GDM1 (cell line): ENCODE measurements at regions not wholly inside any gene's neighbourhood (a gene's known extent, or its start where the extent isn't known, plus 50 kb on each side); places are given as distances from the start of the nearest gene placed in this dataset.
"Not testable (repeated sequence)": the region's sequence is repeated elsewhere in the genome, so short reads cannot be mapped to it uniquely, and the experiment has no call there.

ENCODE experiments used
- DNase-seq: peaks from one replicate; lab custom pipeline; 2025; lab: John Stamatoyannopoulos, UW

DNA sequence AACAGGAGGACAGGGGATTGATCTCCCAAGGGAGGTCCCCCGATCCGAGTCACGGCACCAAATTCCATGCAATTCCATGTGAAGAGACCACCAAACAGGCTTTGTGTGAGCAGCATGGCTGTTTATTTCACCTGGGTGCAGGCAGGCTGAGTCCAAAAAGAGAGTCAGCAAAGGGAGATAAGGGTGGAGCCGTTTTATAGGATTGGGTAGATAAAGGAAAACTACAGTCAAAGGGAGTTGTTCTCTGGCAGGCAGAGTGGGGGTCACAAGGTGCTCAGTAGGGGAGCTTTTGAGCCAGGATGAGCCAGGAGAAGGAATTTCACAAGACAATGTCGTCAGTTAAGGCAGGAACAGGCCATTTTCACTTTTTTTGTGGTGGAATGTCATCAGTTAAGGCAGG is 752.7 kb downstream of the GALC start:
- DNase-seq, result not testable (repeated sequence)

DNA sequence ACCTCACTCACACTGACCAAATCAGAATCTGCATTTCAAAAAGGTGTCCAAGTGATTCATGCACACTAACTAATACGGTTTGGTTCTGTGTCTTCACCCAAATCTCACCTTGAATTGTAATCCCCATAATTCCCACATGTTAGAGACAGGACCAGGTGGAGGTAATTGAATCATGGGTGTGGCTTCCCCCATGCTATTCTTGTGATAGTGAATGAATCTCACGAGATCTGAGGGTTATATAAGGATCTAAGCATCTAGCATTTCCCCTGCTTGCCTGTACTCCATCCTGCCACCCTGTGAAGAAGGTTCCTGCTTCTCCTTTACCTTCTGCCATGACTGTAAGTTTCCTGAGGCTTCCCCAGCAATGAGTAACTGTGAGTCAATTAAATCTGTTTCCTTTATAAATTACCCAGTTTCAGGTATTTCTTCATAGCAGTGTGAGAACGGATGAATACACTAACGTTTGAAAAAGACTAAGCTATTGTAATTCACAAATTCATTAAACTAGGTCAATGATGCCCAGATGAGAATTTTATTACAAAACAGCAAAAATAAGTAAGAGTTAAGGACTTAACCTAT is 759.1 kb downstream of the GALC start:
- no peak for DNase-seq

DNA sequence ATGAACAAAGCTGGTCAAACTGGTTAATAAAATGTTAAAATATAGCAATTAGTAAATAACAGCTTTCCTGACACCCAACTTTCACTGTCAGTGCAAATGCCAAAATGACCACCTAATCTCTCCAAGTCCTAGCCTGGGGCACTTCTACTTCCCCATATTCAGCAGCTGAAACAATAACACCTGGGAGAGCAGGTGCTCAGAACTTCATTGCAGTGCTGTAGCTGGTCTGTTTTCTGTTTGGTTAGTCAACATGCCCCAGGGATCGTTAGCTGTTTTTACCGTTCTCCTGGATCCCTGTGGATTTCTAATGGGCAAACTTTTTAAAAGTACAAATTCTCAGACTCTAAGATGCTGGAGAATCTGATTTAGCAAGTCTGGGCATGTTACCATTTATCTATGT is 759.7 kb downstream of the GALC start:
- DNase-seq, result no peak

DNA sequence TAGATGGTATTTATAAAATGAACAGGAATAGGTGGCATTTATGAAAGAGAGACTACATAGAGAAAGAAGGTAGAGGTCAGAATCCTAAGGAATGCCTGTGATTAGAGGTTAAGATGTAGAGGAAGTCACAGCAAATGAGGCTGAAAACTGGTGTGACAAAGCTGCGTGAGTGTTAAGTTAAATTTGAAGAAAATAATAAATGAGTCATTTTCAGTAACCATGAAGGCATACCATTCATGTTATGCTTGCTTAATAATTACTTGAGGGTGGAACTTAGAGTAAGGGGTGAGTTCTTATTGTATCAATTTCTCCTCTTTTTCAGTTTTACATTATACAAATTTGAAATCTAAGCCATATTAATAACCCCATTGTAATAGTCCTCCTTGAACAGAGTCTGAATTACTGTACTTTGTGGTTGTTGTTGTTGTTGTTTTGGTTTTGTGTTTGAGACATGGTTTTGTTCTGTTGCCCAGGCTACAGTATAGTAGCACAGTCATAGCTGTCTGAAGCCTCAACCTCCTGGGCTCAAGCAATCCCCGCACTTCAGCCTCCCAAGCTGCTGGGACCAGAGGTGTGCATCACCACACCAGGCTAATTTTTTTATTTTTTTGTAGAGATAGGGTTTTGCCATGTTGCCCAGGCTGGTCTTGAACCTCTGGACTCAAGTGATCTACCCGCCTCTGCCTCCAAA is 761.5 kb downstream of the GALC start:
- no peak for DNase-seq

DNA sequence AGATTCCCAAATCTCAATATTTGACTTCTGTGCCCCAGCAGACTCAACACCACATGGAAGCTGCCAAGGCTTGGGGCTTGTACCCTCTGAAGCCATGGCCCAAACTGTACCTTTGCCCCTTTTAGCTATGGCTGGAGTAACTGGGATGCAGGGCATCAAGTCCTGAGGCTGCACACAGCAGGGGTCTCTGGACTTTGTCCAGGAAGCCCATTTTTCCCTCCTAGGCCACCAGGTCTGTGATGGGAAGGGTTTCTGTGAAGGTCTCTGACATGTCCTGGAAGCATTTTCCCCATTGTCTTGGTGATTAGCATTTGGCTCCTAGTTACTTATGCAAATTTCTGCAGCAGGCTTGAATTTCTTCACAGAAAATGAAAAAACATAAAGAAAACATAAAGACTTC is 762.3 kb downstream of the GALC start:
- DNase-seq, result no peak

DNA sequence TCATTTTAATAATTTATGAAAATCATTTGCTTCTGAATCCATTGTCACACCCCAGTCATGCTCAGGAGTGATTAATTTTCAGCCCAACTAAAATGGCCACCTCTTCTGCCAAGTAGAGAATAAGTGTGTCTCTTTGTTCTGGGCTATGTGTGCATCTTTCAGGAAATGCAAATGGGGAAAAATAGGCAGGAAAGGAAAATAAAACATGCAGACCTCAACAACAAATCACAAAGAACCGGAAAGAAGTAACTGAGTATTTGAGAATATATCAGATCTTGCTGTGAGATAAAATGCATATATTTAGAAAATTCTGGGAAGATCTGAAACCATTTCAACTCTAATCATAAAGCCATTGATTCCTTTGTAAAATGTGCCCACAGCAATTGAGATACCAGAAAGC is 763.9 kb downstream of the GALC start:
- DNase-seq, result no peak

DNA sequence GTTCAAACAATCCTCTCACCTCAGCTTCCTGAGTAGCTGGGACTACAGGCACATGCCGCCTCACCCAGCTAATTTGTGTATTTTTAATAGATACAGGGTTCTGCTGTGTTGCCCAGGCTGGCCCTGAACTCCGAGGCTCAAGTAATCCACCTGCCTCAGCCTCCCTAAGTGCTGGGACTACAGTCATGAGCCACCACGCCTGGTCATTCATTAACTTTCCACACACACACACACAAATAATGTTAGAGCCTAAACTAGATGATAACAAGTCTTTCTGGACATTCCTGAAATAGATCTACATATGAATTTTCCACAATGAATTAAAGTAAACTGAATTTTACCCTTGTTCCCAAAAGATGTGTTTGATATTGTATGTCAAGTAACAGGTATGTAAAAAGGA is 776.0 kb downstream of the GALC start:
- no peak for DNase-seq

DNA sequence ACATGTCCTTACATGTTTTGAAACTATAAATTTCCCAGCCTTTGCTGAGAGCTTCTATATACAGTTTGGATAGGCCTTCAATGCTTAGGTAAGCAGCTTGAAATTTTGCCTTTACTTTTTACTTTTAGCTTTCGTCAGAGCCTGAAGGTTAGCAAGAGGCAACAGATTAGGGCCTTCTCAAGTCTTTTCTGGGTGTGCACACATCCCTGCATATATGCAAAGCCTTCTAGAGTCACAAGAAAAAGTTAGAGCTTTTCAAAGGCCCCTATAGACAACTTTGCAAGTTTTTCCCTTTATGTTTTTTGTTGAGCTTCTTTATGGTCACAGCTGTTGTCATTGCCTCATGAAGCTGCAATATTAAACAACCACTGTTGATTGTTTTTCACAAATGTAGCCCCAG is 778.4 kb downstream of the GALC start:
- no peak for DNase-seq

DNA sequence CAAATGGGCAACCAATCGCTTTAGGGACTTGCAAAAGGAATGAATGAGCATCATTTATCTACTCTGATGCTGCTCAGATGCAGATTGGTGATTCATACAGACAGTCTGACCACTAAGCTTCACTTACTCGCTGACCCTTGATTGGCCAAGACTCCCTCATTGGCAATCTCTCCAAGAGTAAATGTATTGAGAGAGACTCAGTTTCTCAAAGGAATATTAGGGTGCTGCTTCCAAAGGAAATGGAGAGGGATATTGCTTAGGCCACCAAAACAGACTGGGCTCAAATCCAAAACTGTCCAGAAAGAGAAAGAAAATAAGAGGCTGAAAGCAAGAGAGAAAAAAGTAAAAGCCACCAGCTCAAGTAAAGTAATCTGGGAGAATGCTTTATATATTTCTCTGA is 785.2 kb downstream of the GALC start:
- DNase-seq, result no peak

DNA sequence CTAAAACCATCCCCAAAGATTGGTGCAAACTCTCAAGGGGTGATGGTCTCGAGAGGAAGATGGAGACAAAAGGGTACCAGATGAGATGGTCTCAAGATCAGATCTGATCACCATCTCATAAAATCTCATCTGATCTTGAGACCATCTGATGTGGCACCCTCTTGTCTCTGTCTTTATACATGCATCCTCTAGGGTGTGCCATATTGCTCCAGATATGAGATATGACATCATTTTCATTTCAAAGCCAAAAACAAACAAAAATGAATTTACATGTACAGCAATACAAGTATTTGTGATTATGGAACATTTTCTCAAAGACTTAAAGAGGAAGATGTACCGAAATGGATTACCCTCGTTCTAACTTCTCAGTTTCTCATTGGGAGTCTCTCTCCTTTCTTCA is 787.2 kb downstream of the GALC start:
- DNase-seq, result no peak

DNA sequence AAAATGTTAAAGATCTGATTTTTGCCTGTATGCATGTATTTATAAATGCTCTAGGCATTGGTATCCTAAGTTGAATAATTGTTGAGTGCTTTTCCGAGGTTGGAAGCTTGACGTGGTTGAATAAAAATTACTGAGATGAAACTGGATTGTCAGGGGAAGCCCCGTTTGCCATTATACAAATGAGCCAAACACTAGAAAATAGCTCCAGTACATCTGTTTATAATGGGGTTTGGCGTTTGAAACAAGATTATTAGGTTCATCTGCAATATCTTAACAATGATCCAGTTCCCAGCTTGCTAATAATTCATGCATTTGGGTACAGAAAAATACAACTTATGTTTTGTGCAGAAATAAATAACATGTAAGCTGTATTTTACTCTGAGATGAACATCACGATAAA is 789.6 kb downstream of the GALC start:
- DNase-seq, result no peak

DNA sequence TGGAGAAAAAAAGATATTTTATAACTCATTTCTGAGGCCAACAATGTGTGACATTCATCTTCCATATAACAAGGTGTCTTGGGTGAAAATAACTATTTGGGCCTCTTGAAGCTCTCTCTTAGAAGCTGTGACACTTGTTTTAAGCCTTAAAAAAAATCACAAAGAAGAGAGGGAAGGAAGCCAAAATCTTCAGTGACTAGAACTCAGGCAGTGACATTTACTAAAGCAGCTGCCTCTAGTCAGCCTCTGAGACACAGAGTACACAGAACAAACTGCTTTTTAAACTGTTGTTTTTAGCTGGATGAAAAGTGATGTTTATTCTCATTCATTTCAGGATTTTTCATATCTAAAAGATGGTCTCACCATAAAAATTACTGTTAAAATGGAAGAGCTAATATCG is 793.6 kb downstream of the GALC start:
- DNase-seq, result no peak

DNA sequence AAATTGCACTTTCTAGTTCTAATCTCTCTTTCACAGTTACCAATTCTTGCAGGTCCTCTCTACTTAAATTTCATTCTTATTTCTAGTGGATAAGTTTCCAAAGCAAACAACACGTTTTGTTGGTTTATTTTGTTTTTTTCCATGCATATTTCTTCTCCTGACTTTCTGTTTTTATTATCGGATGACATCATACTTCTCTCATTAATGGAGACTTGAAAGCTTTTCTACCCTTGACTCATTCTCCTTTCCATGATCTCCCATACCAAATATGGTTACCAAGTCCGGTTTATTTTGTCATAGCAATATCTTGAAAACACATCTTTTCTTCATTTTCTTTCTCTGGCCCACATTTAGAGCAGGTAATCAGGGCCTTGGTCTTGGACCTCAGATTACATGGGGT is 796.5 kb downstream of the GALC start:
- no peak for DNase-seq

DNA sequence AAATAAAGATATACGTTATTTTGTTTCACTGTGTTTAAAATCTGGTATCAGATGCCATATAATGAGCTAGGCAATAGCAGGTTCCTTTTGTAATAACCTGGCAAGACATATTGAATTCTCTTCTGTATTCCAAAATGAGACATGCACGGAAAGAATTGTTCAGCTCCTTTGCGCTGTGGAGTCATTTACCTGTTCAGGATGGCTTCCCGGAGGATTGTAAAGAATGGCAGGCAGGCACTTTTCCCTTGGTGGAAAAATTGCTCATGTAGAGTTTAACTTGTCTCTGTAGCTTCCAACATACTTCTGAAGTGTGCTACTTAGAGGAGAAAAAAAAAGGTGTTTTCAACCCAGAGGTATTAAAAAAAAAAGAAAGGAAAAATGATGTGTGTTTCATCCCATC is 805.2 kb downstream of the GALC start:
- DNase-seq, result no peak

DNA sequence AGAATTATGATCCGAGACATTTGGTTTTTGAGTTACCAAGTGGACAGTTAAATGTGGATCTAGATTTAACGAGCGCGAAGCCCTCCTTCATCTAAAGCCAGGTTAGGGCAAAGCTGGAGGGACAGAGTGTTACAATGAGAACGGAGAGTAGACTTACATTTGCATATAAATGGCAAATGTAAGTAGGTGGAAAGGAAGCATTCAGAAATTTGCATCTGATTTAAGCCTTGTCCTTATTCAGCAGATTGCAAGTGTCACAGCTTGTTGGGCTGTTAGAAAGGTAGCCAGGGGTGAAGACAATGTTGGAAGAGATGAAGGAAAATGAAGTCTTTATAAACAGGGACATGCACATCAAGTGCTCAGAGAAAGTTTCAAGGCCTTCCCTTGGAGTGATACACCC is 806.2 kb downstream of the GALC start:
- no peak for DNase-seq

DNA sequence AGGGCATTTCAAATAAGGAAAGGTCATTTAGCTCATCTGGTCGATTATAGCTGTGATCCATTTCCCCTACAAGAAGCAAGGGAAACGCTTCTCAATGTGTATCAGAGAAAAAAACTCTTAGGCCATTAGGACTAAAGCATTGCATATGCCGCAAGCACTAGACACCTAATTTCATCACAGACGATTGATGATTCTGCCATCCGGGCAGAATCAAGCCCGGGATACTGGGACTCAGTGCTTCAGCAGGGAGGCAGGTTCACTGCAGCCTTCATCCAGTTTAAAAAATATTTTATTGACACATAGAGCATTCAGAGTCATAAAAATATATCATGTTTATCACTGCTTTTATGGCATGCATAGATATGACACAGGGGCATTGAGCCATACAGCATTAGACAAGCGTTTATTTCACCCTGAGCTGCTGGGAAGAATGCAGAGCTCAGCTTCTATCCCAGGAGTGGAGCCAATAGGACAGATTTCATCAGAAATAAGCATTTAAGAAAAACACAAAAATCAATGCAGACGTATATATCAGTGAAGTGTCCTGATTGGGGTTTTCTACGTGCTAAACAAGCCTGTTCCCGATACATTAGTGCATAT is 806.9 kb downstream of the GALC start:
- no peak for DNase-seq

DNA sequence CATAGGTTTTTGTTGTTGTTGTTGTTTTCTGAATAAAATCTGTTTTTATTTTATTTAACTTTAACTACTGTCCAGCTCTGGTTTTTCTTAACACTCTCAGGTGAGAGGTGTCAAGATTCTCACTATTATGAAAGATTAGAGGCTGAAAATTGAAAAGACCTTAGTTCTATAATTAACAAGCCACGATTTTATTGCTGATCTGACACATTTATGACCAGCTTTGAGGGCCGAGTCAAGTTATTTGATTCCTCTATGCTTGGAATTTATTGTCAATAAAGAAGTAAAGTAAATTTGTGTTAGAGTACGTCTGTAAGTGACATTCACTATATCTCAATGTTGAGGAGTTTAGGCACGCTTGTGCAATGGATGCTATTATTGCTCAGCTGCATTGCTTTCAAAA is 808.8 kb downstream of the GALC start:
- DNase-seq, result no peak

DNA sequence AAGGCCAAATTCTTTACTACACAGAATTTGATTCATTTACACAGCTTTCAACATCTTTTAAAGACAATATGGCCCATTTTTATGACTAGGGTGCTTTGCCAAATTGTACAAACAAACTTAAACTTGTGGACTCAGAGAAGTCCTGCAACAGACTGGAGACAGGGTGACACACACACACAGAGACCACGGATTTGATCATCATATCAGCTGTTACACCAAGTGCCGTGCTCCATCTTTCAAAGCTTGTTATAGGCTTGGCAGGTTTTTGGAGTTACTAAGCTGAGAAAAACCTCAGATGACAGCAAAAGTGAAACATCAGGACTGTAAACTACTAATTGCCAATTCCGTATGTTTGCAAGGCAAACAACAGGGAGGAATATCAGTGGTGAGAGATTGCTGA is 811.7 kb downstream of the GALC start:
- no peak for DNase-seq

DNA sequence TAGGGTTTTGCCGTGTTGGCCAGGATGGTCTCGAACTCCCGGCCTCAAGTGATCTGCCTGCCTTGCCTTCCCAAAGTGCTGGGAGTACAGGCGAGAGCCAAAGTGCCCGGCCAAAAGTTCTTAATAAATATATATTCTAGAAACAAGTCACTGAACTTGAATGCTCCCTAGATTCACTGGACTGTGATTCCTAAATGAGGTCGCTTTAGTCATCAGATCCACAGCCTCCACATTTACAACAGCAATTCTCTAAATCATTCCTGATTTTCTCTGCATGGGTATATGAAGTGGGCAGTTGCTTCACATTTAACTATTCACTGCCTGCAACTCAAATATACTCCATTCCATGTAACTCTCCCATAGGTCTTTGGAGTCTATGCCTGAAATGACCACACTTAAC is 813.0 kb downstream of the GALC start:
- no peak for DNase-seq

DNA sequence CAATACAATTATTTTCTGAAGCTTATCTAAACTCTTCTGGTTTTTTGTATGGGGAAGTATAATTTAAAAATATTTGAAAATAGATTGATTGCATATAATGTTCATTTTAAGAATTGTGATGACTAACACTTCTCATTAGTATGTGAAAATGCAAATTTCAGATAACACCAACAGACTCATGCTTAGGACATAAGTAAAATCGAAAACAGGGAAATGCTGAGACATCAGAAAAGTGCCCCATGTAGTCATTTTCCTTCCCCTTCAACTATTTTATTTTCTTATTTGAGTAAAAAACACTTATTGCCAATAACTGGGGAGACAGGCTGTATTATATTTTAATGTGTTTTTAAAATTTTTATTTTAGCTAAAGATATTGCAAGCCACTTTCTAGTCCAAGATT is 814.7 kb downstream of the GALC start:
- no peak for DNase-seq

DNA sequence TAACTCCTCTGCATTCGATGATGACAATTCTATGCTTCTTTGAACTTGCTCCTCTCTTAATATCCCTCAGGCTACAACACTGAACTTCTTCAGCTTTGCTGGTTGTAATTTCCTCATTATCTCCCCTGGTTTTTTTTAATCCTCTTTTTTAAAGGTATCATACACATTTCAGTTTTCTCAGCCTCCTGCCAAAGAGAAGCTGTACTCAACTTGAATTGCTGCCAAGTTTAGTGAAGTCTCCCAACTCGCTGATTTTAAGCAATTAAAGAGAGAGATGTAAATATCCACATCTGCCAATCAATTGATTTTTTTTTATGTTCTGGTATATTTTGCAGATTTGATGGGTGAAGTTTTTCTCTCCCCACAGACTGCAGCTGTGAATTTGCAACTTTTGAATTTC is 817.8 kb downstream of the GALC start:
- no peak for DNase-seq

DNA sequence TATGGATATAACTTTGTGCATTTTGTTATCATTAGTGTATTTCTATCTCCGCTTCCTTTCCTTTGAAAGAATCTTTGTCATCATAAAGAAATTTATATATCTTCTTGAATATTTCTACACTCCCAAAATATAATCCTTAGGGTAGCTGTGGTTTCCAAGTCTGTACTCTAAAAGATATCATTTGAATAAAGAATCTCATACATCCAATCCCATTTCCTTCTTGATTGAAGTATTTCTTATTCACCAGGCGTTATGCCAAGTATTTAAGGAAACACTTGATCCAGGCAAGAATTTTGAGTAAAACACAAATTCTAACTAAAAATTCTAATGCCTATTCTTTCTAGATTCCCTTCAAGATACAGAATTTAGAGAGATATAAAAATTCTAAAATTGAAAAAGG is 821.8 kb downstream of the GALC start:
- DNase-seq, result no peak

DNA sequence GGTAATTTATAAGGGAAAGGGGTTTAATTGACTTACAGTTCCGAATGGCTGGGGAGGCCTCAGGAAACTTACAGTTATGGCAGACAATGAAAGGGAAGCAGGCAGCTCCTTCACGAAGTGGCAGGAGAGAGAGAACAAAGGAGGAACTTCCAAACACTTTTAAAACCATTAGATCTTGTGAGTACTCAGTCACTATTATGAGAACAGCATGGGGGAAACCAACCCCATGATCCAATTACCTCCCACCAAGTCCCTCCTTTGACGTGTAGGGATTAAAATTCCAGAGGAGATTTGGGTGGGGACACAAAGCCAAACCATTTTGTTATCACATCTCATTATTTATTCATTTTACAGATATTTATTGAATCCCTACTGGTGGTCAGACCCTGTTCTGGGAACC is 822.8 kb downstream of the GALC start:
- no peak for DNase-seq

DNA sequence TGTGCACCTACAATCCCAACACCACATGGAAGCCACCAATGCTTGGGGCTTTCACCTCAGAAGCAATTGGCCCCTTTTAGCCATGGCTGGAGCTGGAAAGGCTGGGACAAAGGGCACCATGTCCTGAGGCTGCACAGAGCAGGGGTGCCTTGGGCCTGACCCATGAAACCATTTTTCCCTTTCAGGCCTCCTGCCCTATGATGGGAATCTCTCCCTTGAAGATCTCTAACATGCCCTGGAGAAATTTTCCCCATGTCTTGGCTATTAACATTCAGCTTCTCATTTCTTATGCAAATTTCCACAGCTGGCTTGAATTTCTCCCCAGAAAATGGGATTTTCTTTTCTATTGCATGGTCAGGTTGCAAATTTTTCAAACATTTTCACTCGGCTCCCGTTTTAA is 823.6 kb downstream of the GALC start:
- DNase-seq, result no peak
